ENCODE measurements at regions not wholly inside any gene's neighbourhood (a gene's known extent, or its start where the extent isn't known, plus 50 kb on each side); places are given as distances from the start of the nearest gene placed in this dataset.
A peak's percentile ranks its signal among the peaks of the same experiment; 100 is the strongest.

DNA sequence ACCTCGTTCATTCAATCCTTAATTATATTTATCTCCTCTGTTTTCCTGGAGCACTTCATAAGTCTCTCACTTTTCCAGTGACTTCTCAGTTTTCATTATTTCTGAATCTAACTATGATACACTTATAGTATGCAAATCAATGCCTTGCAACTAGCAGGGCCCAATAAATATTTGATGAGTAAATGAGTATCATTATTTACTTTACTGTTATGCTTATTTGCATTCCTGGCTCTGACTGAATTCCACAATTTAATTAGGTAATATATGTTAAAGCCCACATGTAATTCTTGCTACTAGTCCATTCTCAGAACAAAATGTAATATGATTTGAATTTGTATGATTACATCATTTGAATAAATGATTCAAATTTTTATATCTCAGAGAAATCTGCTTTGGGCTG lies 1595.1 kb upstream of the MIR17HG start:
- no peak for DNase-seq

DNA sequence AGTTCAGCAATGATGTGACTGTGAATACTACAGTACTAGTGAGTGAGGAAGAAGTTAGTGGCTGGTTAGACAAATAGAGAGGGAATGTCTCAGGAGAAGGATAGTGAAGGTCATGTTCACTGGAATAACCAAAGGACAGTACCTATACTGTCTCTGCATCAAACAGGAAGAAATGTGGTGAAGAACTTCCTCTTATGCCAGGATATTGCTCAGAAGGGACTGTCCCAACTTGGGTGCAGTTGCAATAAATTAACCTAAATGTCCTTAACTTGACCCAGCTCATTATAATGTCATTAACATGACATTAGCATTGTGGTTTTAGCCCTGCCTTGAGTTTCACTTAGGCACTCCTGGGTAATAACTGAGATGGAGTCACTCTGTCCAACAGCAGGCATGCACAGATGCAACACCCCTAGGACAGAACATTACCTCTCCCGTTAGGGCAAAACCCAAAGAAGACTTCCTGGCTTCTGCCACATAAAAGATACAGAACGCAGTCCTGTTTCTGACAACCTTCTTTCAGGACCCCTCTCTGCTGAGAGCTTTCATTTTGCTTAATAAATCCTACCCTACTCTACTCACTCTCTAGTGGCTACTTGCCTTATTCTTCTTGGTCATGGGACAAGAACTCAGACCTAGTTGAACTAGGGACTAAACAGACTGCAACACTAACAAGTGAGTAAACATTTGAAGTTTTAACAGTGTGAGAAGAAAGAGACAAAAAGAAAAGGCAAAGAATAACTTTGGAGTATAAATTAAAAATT lies 1591.6 kb upstream of the MIR17HG start:
- DNase-seq = peak; percentile 1

DNA sequence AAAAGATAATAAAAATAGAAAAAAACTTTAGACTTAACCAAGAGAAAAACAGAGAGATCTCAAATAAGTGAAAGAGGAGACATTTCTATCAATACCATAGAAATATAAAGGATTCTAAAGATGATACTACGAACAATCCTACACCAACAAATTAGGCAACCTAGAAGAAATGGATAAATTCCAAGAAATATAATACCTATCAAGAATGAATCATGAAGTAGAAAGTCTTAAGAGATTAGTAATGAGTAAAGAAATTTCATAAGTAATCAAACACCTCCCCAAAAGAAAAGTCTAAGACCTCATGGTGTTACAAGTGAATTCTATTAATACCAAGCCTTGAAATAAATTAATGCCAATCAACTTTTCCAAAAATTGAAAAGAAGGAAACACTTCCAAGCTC lies 1584.5 kb upstream of the MIR17HG start:
- no peak for DNase-seq

DNA sequence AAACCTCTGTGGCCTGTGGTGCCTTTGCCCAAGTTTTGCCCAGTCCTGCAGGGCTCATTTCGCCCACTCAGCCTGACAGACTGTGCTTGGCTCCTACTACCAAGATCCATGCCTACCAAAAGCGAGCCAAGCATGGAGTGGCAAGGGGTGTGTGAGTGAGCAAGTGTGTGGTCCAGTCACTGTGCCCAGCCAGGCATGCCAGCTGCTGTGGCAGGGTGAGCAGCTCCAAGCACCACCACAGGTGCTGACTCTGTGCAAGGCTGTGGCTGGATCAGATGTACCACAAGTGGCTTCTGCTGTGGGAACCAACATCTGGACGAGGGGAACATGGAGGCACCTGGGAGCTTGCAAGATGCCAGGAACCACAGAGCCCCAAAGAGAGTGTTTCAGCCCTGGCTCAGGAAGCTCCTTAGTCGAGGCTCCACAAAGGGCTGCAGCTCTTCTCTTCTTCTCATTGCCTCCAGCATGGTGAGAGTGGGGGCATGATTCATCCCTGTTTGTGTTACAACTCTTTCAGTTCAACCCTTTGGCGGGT lies 1564.2 kb upstream of the MIR17HG start:
- peak; percentile 0 for DNase-seq

DNA sequence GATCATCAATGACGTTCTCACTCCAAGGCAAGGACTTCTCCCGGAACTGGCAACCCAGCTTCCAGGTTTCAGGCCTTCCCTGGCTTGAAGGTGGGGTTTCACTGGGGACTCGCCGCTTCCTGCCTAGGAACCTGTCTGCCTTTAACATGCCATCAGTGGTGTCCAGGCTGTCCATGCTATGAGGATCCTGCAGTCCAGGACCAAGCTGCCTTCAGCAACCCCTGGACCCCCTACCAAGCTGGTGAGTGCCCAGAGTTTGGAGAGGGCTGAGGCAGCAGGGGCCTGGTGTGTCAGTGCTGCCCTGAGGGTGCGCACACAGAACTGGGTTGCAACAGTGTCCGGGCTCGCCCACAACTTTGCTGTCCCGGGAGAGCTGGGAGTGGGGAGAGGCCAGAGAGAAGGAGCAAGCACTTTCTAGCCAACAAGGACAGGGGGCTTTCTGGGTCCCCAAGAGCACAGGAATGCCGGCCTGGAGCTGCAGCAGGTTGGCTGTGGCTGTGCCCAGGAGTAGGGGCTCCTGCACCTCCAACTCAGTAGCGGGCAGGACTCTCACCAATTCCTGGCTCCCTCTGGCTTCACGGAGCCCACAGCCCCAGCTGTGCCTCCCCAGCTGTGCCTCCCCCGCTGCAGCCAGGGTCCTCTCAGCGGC lies 1563.2 kb upstream of the MIR17HG start:
- no peak for DNase-seq

DNA sequence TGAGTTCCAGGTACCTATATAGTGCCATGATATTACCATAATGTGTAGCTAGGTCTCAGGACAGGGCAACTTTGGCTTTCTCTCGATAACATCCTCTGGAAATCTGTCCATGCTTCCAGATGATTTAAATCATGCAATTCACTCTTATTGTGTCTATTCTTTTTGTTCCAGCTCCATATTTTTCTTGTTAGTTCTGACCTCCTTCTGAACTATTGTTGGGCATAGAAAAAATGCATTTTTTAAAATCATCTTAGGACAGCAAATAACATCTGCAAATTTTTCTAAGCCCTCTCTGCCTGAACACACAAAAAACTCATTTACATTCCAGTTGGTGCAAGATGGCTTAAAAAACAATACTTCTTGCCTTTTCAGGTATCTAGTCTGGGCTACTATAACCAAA lies 1561.0 kb upstream of the MIR17HG start:
- no peak for DNase-seq

DNA sequence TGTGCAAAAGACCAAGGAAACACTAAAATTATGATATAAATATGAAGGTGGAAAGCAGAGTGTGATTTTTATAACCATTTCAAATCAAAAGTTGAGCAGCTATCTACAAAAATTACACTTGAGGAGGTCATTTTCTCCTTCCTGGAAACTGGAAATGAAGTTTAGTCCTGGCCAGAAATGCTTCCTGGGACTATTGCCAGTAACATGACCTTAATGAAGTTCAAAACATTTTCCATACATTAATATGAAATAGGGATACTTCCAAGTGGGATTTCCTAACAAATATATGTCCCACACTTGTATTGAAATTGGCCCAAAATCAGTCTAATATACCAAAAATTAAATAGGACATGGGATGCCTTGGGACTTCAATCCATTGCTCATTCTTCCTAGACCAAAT lies 1556.8 kb upstream of the MIR17HG start:
- DNase-seq = no peak

DNA sequence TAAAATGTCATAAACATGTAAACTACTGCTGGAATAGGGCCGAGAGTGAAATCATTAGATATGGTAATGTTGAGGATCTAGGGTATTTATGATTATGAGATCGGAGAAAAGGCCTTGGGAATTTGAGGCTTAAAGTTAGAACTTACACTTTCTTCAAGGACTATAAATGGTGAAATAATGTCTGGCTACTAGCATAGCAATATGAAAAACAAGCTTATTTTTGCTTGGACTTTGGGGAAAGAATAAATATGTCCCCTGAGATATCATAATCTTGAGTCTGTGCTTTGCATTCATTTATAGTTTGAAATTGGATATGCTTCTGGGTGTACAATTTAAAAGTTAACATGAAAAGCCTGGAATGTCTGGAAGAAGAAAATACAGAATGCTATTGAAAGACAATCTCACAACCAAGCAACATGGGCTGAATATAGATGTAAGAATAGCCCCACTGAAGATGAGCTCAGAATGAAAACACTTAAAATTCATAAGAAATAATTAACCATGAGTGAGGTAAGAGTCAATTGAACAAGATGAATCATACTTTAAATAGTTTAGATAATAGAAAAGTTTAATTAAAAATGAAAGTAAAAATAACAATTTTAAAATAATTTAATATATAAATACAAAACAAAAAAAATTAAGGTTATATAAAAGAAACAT lies 1555.4 kb upstream of the MIR17HG start:
- DNase-seq = peak; percentile 10

DNA sequence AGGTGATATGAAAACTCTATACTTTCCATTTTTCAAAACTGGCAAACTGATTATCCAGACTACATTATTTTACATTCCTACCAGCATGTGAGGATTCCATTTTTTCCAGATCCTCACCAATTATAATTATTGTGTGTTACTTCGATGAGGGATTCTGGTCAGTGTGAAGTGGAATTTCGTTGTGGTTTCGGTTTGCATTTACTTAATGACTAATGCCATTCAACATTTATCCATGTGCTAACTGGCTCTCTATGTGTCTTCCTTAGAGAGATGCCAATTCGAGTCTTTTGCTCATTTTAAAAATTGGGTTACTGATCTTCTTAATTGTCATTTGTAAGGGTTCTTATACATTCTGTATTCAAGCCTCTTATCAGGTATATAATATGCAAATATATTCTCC lies 1551.3 kb upstream of the MIR17HG start:
- peak; percentile 54 for DNase-seq

DNA sequence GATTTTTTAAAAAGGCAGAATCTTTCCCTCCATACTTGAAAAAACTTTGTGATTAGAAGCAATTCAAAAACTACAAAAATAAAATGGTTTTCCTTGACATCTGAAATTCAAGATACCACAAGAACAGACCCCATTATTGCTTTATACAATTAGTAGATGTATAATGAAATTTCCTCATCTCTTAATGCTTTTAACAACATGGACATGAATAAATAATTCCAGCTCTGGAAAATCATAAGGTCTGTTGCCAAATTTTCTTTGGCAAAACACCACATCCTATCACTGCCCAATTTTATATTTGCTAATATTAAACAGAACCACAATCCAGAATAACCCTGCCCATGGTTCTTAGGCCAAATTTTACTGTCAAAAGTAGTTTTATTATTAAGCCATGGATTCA lies 1543.6 kb upstream of the MIR17HG start:
- DNase-seq = no peak

DNA sequence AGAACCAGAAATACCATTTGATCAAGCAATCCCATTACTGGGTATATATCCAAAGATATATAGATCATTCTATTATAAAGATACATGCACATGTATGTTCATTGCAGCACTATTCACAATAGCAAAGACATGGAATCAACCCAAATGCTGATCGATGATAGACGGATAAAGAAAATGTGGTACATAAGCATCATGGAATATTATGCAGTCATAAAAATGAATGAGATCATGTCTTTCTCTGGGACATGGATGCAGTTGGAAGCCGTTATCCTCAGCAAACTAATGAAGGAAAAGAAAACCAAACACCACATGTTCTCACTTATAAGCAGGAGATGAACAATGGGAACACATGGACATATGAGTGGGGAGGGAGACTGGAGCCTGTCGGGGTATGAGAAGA lies 1540.9 kb upstream of the MIR17HG start:
- peak; percentile 1 for DNase-seq

DNA sequence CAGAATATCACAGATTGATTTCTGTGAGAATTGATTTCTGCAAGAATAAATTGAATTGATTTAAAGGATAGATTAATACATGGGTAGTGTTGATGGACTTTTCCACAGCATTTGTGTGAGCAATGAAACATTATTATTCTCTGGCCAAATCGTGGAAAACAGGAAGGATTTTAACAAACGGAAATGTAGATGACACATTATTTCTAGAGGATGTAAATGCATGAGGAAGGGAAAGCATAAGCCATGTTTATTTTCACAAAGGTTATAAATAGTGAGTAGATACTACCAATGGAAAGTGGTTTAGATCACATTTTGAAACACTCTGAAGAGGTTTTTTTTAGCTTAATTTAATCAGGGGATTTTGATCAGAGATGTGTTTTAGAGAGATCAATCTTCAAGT lies 1534.6 kb upstream of the MIR17HG start:
- no peak for DNase-seq

DNA sequence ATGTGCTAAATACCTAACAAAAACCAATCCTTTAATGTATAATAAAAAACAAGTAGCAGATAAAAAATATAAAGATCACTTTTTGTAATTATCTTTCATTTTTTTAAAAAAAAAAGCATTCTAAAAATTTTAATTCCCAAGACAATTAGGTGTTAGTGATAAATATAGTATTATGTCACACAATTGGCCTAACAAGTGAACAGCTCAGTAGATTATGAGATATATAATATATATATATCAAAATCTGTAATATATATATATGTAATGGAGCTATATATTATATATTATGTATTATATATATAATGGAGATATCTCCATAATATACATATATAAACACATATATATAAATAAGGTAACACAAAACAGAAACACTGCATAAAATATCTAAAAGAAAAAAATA lies 1531.1 kb upstream of the MIR17HG start:
- no peak for DNase-seq

DNA sequence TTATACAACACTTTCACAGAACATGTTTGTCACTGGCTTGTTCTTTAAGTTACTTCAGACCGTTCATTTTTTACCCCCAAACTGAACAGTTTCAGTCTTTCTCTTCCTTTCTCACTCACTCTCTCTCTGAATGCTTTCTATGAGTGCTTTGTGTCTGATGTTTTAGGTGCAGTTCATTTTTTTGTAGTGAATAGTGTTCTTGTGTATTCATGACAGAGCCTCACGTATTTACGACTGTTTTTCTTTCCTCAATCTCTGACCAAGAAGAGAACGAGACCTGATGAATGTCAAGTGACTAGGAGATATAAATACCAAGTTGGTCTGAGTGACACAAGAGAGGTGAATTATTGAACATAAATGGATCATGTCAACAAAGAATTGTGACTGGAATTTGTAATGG lies 1525.0 kb upstream of the MIR17HG start:
- no peak for DNase-seq

DNA sequence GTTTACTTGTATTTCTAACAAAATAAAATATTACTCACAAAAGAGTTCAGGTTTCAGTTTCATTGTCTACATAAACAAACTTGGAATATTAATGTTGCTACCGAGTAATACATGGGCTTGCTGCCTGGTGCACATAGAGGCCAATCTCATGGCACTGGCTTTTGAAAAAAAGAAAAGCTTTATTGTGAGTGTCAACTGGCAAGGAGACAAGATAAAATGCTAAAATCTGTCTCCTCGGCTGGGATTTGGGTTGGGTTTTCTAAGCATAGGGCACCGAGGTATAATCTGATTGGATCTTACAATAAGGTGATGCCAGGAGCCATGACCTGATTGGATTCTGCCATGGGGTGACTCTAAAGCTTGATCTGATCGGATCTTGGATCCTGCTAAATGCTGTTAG lies 1519.9 kb upstream of the MIR17HG start:
- no peak for DNase-seq

DNA sequence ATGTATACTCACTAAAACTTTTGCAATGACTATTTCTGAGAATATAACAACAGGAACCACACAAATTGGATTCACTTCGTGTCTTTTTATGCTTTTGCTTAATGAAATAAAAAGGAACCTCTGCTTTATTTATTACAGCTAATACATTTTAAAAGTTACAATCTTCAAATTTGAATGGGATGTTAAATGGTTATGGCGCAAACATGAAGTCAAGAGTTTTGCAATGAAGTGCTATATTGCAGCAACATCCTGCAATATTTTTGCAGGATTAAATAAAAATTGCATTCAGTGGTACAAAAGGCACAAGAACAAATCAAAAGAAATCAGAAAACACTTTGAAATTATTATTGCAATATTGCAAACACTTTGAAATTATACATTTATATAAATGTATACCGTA lies 1519.0 kb upstream of the MIR17HG start:
- no peak for DNase-seq

DNA sequence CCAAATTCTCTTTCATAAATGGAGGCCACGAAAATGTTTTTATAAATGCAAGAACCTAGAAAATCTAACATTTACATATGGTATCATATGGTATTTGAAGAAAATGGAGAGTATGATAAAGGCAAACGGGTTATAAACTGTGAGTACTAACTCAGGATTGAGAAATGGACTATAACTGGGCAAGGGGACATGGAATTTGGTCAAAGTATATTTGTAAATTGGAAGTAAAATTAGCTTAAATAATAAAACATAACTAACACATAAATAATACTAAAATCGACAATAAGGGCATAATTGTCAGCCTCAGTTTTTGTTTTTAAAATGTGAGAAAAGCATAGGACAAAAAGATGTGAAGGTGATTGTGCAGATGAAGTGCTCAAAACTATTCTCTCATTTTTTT lies 1516.3 kb upstream of the MIR17HG start:
- no peak for DNase-seq

DNA sequence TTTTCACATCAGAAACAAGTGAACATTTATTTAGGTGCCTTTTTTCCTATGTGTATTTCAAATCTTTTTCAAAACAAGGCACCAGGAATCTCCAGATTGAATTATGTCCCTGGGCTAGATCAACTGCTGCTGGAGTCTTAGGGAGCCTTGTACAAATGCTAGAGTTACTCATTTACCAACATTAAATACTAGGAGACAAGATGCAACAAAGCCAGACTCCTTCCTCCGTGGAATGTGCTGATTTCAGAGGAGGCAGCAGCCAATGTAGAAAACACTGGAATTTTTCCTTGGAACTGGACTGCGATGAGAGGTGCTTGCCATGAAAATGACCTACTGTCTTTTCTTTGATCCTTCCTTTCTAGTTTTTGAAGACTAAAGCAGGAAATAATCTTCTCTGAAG lies 1514.7 kb upstream of the MIR17HG start:
- DNase-seq = no peak

DNA sequence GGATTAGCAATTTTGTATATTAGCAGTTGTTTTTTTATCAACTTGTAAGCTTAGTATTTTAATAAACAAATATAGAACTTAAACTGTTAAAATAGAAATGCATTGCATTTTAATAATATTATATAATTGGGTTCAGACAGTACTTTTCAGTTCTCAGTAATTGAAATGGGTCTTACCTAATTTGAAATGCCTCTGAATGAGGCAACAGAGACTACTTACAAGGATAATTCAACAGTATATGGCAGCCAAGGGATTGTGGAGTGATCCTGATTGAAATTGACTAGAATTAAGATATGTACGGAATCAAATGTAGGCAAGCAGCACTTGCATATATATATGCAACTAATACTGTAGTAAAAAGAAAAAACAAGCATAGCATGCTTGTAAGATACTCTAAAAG lies 1503.9 kb upstream of the MIR17HG start:
- no peak for DNase-seq

DNA sequence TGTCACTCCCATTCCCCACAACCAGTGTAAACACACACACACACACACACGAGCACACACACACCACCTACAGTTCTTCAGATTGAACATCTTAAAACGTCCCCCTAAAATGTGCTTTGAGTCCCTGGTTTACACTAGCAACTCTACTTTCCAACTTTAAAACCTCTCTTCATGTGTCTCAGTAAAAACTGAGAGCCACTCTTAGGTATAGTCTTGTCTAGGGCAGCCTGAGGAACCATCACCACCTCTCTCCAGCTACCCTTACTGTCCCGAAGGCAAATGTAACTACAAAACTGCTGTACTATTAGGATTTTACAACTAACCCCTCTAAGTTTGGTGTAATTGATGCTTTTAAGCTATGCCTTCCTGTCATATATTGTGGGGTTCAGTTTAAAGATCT lies 1501.6 kb upstream of the MIR17HG start:
- DNase-seq = no peak

DNA sequence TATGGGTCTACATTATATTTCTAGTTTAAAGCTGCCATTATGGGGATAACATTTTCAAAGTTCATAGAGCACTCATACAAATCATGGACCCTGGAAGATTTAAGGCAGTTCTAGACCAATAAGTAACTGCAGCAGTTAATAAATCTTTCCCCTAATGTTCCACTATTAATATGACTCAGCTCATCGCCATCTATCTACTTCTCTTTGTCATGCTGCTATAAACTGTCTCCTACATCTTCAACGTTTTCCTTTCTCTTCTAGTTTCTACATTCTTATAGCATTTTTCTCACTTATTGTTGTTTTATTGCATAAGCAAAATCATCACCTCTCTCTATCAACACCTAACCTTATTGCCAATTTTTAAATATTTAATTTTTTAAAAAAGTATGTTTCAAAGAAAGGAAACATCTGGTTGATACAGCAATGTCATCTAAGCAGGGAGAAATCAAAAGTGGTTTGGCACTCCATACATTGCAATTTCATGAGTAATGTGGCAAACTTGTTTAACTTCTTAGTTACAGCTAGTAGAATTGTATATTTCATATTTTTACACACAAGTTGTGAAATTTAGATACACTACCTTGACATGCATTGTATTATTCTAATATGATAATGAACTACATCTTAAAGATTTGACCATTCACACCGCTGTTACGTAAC lies 1500.4 kb upstream of the MIR17HG start:
- no peak for DNase-seq

DNA sequence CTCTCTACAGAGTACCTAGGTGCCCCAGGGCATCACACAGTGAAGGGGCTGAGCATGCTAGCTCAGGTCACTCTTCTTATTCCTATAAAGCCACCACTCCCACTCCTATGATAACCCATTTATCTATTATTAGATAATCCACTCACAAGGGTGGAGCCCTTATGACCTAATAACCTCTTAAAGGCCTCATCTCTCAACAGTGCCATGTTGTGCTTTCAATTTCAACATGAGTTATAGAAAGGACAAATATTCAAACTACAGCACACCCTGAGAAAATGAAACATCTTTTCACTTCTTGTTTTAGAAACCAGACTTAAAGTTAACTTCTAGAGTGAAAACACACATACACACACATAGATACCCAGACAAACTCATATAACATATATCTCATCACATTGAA lies 1494.9 kb upstream of the MIR17HG start:
- DNase-seq = no peak

DNA sequence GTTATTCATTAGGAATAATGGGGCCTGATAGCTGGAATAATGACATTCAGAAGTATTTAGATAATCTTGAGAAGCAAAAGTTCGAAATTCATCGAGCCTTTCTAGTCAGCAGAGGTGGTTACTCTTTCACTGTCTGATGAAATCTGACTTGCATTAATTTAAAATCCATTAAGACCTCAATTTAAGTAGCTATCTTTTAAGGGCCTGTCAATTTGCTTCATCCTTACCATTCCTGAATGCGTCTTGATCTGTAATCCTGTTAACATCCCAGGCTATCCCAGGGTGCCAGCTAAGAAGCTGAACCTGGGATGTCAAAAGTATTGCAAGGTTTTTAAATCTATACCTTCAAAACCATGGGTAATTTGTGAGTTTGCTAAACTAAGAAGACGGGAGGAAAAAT lies 1491.0 kb upstream of the MIR17HG start:
- no peak for DNase-seq

DNA sequence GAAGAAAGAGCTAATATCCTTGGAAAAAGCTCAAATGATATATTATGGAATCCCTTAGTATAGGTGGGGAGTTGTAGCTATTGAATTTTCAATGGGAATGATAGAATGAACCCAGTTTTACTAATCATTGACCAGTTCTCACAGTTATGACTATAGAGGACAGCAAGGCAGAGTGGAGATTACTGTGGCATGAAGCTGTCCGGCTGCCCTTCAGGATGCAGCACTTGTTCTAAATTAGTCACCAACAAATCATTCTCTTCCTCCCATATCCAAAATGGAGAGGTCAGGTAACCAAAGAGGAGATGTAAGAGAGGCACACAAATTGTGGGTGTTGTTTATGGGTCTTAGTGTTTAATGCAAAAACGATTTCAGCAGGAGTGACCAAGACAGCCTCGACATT lies 1490.0 kb upstream of the MIR17HG start:
- DNase-seq = no peak

Measured in DMS53 (cell line).